ENCODE measurements at regions not wholly inside any gene's neighbourhood (a gene's known extent, or its start where the extent isn't known, plus 50 kb on each side); places are given as distances from the start of the nearest gene placed in this dataset.

- TF ChIP-seq, protein P1, sequence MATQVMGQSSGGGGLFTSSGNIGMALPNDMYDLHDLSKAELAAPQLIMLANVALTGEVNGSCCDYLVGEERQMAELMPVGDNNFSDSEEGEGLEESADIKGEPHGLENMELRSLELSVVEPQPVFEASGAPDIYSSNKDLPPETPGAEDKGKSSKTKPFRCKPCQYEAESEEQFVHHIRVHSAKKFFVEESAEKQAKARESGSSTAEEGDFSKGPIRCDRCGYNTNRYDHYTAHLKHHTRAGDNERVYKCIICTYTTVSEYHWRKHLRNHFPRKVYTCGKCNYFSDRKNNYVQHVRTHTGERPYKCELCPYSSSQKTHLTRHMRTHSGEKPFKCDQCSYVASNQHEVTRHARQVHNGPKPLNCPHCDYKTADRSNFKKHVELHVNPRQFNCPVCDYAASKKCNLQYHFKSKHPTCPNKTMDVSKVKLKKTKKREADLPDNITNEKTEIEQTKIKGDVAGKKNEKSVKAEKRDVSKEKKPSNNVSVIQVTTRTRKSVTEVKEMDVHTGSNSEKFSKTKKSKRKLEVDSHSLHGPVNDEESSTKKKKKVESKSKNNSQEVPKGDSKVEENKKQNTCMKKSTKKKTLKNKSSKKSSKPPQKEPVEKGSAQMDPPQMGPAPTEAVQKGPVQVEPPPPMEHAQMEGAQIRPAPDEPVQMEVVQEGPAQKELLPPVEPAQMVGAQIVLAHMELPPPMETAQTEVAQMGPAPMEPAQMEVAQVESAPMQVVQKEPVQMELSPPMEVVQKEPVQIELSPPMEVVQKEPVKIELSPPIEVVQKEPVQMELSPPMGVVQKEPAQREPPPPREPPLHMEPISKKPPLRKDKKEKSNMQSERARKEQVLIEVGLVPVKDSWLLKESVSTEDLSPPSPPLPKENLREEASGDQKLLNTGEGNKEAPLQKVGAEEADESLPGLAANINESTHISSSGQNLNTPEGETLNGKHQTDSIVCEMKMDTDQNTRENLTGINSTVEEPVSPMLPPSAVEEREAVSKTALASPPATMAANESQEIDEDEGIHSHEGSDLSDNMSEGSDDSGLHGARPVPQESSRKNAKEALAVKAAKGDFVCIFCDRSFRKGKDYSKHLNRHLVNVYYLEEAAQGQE (IDR thresholded peaks at IDR 0.05; ENCODE audit: low read depth) = no peak
- TF ChIP-seq, protein P2, sequence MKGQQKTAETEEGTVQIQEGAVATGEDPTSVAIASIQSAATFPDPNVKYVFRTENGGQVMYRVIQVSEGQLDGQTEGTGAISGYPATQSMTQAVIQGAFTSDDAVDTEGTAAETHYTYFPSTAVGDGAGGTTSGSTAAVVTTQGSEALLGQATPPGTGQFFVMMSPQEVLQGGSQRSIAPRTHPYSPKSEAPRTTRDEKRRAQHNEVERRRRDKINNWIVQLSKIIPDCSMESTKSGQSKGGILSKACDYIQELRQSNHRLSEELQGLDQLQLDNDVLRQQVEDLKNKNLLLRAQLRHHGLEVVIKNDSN (IDR thresholded peaks at IDR 0.05) = no peak
- TF ChIP-seq TCF12 (IDR thresholded peaks at IDR 0.05; ENCODE audit: low read depth) (no peak), TEAD4 (IDR thresholded peaks at IDR 0.05) (no peak)
Observed at GRCh38 chr12:16088421-16088820, 177.3 kb downstream of the DERA start.

Measured in Ishikawa (cell line).